DND-41 (cell line): ENCODE measurements at regions not wholly inside any gene's neighbourhood (a gene's known extent, or its start where the extent isn't known, plus 50 kb on each side); places are given as distances from the start of the nearest gene placed in this dataset.

Experiments used
- ATAC-seq: fragments of 200-7000 bp; cut with Tn5 transposase; 3 replicates; pipeline ENCODE4 v1.9.1; 2021; ENCODE audit warnings: low read depth; ENCODE audit not compliant: insufficient read depth
- DNase-seq: peaks from one replicate; pipeline ENCODE4 v3.0.0-alpha.2; 2020
- H2AFZ ChIP-seq: 2 replicates; pipeline ENCODE4 v1.6.0; 2012; ENCODE audit warnings: low read depth, low read length
- H3K27ac ChIP-seq: 2 replicates; pipeline ENCODE4 v1.5.1; 2012; ENCODE audit warnings: low read length, inconsistent platforms
- H3K27me3 ChIP-seq: fragments of 200-600 bp; sonication (generic); 2 replicates; pipeline ENCODE4 v1.6.0; 2012; ENCODE audit warnings: low read length, mild to moderate bottlenecking, inconsistent platforms; ENCODE audit not compliant: insufficient read depth, poor library complexity
- H3K36me3 ChIP-seq: 2 replicates; pipeline ENCODE4 v1.5.1; 2012; ENCODE audit warnings: low read length, inconsistent platforms; ENCODE audit not compliant: insufficient read depth
- H3K4me1 ChIP-seq: 2 replicates; pipeline ENCODE4 v1.5.1; 2012; ENCODE audit warnings: mild to moderate bottlenecking, low read length; ENCODE audit not compliant: insufficient read depth
- H3K4me2 ChIP-seq: 2 replicates; pipeline ENCODE4 v1.6.0; 2012; ENCODE audit warnings: mild to moderate bottlenecking, moderate library complexity, low read length, inconsistent platforms; ENCODE audit not compliant: insufficient read depth
- H3K4me3 ChIP-seq, 2 experiments: fragments of 200-600 bp in 1 of 2; shearing (Covaris generic) in 1 of 2; 2 replicates each; pipeline ENCODE4 v1.5.1; 2012 to 2016; ENCODE audit warnings: inconsistent platforms in 2 of 2, low read length in 2 of 2, mild to moderate bottlenecking in 2 of 2, low read depth in 1 of 2, moderate library complexity in 1 of 2
- H3K79me2 ChIP-seq: 2 replicates; pipeline ENCODE4 v1.6.0; 2012; ENCODE audit warnings: low read length, inconsistent platforms; ENCODE audit not compliant: insufficient read depth
- H3K9ac ChIP-seq: 2 replicates; pipeline ENCODE4 v1.6.0; 2012; ENCODE audit warnings: low read depth, mild to moderate bottlenecking, inconsistent platforms, low read length, moderate library complexity
- H3K9me3 ChIP-seq: 2 replicates; pipeline ENCODE4 v1.5.1; 2012; ENCODE audit warnings: low read length, moderate library complexity, mild to moderate bottlenecking, inconsistent platforms; ENCODE audit not compliant: insufficient read depth, severe bottlenecking
- H4K20me1 ChIP-seq: 2 replicates; pipeline ENCODE4 v1.6.0; 2012; ENCODE audit warnings: low read length; ENCODE audit not compliant: insufficient read depth
- EZH2 ChIP-seq: IDR thresholded peaks from 3 replicates; pipeline ENCODE4 v1.6.1; 2012; ENCODE audit warnings: borderline replicate concordance, low read depth, mild to moderate bottlenecking, moderate library complexity, low read length, inconsistent platforms; ENCODE audit not compliant: severe bottlenecking
- TF ChIP-seq, protein P1 (sequence below): IDR thresholded peaks from 2 replicates; pipeline ENCODE4 v1.5.1; 2012; ENCODE audit warnings: borderline replicate concordance, low read length, moderate library complexity, mild to moderate bottlenecking; ENCODE audit not compliant: poor library complexity, severe bottlenecking; ENCODE audit errors: extremely low read depth

DNA sequence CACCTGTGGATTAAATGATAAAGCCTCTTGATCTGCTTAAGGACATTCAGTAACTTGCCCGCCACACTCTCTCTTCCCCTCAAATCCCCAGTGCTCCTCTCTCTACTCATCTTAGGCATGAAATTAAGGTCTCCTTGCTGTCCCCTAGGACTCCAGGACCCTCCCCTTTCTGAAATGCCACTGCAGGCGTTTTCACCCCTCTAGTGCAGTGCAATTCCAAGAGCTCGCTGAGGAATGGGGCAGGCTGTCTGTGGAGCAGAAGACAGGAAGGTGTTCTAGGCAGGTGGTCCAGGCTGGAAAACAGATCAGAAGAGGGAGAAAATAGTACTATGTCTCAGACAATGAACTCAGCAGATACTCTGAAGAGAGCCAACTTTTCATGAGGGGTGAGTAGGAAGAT is 55.8 kb upstream of the ARHGAP42 start:
- TF ChIP-seq EZH2, result no peak
- TF ChIP-seq, protein P1, sequence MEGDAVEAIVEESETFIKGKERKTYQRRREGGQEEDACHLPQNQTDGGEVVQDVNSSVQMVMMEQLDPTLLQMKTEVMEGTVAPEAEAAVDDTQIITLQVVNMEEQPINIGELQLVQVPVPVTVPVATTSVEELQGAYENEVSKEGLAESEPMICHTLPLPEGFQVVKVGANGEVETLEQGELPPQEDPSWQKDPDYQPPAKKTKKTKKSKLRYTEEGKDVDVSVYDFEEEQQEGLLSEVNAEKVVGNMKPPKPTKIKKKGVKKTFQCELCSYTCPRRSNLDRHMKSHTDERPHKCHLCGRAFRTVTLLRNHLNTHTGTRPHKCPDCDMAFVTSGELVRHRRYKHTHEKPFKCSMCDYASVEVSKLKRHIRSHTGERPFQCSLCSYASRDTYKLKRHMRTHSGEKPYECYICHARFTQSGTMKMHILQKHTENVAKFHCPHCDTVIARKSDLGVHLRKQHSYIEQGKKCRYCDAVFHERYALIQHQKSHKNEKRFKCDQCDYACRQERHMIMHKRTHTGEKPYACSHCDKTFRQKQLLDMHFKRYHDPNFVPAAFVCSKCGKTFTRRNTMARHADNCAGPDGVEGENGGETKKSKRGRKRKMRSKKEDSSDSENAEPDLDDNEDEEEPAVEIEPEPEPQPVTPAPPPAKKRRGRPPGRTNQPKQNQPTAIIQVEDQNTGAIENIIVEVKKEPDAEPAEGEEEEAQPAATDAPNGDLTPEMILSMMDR, result no peak
- no peak for ATAC-seq

DNA sequence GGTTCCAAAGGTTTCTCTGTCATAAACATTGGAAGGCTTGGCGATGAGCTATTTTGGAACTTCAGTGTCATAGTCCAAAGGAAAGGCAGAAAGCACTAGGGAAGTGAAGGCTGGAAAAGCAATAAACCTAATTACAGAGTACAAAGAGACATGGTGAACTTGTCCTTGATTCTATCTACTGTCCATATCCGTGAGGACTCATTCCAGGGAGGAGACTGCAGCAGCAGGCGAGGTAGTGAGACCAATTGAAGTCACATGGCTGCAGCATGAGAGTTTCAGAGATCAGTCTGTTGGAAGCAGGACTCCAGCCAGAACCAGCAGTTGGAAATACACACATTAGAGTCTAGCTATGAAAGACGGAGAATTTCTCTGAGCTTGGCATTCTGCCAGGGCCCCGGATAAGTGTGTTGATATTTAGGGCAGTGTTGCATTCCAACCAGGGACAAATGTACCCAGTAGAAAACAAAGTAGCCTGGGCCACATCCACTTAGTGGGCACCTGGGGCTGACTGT is 54.1 kb upstream of the ARHGAP42 start:
- no peak overlapping the region for H3K4me2 ChIP-seq
- no peak overlapping the region for H3K4me3 ChIP-seq
- no peaks in the 10 kb centered on the region for H4K20me1 ChIP-seq
- ATAC-seq (no peak), DNase-seq (no peak)
- H3K9ac ChIP-seq, result no peak overlapping the region
- no peak overlapping the region for H2AFZ ChIP-seq
- H3K27me3 ChIP-seq, result no peaks in the 10 kb centered on the region
- H3K27ac ChIP-seq, result no peak overlapping the region
- no peaks in the 10 kb centered on the region for H3K4me1 ChIP-seq
- H3K36me3 ChIP-seq, result no peaks in the 10 kb centered on the region
- H3K79me2 ChIP-seq, result no peaks in the 10 kb centered on the region
- no peaks in the 10 kb centered on the region for H3K9me3 ChIP-seq
- TF ChIP-seq, protein P1, result no peak
- no peak for TF ChIP-seq EZH2

More for the DNA sequence above, 55.8 kb upstream of the ARHGAP42 start:
- no peaks in the 10 kb centered on the region for H4K20me1 ChIP-seq
- DNase-seq, result no peak
- H3K4me3 ChIP-seq, result no peak overlapping the region
- H3K36me3 ChIP-seq, result no peaks in the 10 kb centered on the region
- H3K4me2 ChIP-seq, result no peak overlapping the region
- H3K27me3 ChIP-seq, result no peaks in the 10 kb centered on the region
- no peaks in the 10 kb centered on the region for H3K9me3 ChIP-seq
- H3K4me1 ChIP-seq, result no peaks in the 10 kb centered on the region
- H3K9ac ChIP-seq, result no peak overlapping the region
- H3K79me2 ChIP-seq, result no peaks in the 10 kb centered on the region
- H3K27ac ChIP-seq, result no peak overlapping the region
- H2AFZ ChIP-seq, result no peak overlapping the region

DNA sequence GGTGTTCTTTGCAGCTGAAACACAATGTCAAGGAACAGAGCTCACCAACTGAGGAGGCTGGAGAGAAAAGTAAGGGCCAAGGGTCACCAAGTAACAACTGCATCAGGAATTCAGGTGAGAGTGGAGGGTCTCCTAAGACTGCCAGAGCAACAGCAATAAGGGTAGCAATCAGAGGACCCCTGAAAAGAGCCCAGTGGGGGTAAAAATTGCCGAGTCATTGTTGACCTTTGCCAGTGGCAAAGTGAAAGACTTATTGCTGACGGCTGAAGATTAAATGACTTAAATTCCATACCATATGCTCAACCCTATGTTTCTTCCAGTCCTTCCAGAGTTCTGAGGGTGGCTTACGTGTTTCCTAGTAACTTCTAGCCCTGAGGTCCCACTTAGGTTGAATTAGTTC is 51.9 kb upstream of the ARHGAP42 start:
- no peak overlapping the region for H3K4me3 ChIP-seq
- no peak for ATAC-seq
- no peak for DNase-seq

More for the DNA sequence above, 51.9 kb upstream of the ARHGAP42 start:
- Histone ChIP-seq H3K9me3 (no peaks in the 10 kb centered on the region), H2AFZ (no peak overlapping the region), H3K36me3 (no peaks in the 10 kb centered on the region), H3K27ac (no peak overlapping the region), H4K20me1 (no peaks in the 10 kb centered on the region), H3K79me2 (no peaks in the 10 kb centered on the region), H3K4me2 (no peak overlapping the region), H3K9ac (no peak overlapping the region), H3K27me3 (no peaks in the 10 kb centered on the region), H3K4me1 (no peaks in the 10 kb centered on the region)
- TF ChIP-seq, protein P1, result no peak
- no peak for TF ChIP-seq EZH2
